WTC11 (cell line): ENCODE measurements at regions not wholly inside any gene's neighbourhood (a gene's known extent, or its start where the extent isn't known, plus 50 kb on each side); places are given as distances from the start of the nearest gene placed in this dataset.

Experiments
- CREB1 ChIP-seq: sonication (generic); formaldehyde crosslinking; IDR thresholded peaks from 2 replicates; pipeline ENCODE4 v1.8.0; 2023; ENCODE audit warnings: mild to moderate bottlenecking, missing genetic modification reagents
- ESRRA ChIP-seq: sonication (generic); formaldehyde crosslinking; IDR thresholded peaks from 2 replicates; pipeline ENCODE4 v1.8.1; 2022; ENCODE audit warnings: mild to moderate bottlenecking, missing genetic modification reagents, borderline replicate concordance
- ETV6 ChIP-seq: sonication (generic); formaldehyde crosslinking; IDR thresholded peaks from 2 replicates; pipeline ENCODE4 v1.8.1; 2022; ENCODE audit warnings: mild to moderate bottlenecking, missing genetic modification reagents
- FOXJ3 ChIP-seq: sonication (generic); formaldehyde crosslinking; IDR thresholded peaks from 2 replicates; pipeline ENCODE4 v1.9.0; 2021; ENCODE audit warnings: missing genetic modification reagents, mild to moderate bottlenecking, borderline replicate concordance
- JUN ChIP-seq: sonication (generic); formaldehyde crosslinking; IDR thresholded peaks from 2 replicates; pipeline ENCODE4 v1.8.0; 2023; ENCODE audit warnings: mild to moderate bottlenecking, missing genetic modification reagents
- MXD4 ChIP-seq: fragments of 250-450 bp; sonication (Bioruptor Pico); IDR thresholded peaks from 2 replicates; pipeline ENCODE4 v1.8.0; 2021; ENCODE audit warnings: mild to moderate bottlenecking, moderate library complexity, borderline replicate concordance
- NR2C2 ChIP-seq: sonication (generic); formaldehyde crosslinking; IDR thresholded peaks from 2 replicates; pipeline ENCODE4 v1.8.0; 2022; ENCODE audit warnings: mild to moderate bottlenecking, missing genetic modification reagents
- RELA ChIP-seq: sonication (generic); formaldehyde crosslinking; IDR thresholded peaks from 2 replicates; pipeline ENCODE4 v1.8.1; 2022; ENCODE audit warnings: missing genetic modification reagents, mild to moderate bottlenecking, borderline replicate concordance
- TEAD4 ChIP-seq: sonication (generic); formaldehyde crosslinking; IDR thresholded peaks from 2 replicates; pipeline ENCODE4 v1.8.0; 2022; ENCODE audit warnings: mild to moderate bottlenecking, missing genetic modification reagents
- TF ChIP-seq, protein P1 (sequence below): fragments of 200-600 bp; IDR thresholded peaks from 2 replicates; pipeline ENCODE4 v1.8.0; 2022; ENCODE audit warnings: antibody characterized with exemption
- TF ChIP-seq, protein P2 (sequence below): sonication (generic); formaldehyde crosslinking; IDR thresholded peaks from 2 replicates; pipeline ENCODE4 v1.8.1; 2023; ENCODE audit warnings: mild to moderate bottlenecking, missing genetic modification reagents, borderline replicate concordance
- TF ChIP-seq, protein P3 (sequence below): sonication (generic); formaldehyde crosslinking; IDR thresholded peaks from 2 replicates; pipeline ENCODE4 v1.8.1; 2023; ENCODE audit warnings: mild to moderate bottlenecking, missing genetic modification reagents
- TF ChIP-seq, protein P4 (sequence below): sonication (generic); formaldehyde crosslinking; IDR thresholded peaks from 2 replicates; pipeline ENCODE4 v1.8.0; 2022; ENCODE audit warnings: mild to moderate bottlenecking, missing genetic modification reagents
- TF ChIP-seq, protein P5 (sequence below): sonication (generic); formaldehyde crosslinking; IDR thresholded peaks from 2 replicates; pipeline ENCODE4 v1.8.1; 2023; ENCODE audit warnings: mild to moderate bottlenecking, missing genetic modification reagents, moderate library complexity

DNA sequence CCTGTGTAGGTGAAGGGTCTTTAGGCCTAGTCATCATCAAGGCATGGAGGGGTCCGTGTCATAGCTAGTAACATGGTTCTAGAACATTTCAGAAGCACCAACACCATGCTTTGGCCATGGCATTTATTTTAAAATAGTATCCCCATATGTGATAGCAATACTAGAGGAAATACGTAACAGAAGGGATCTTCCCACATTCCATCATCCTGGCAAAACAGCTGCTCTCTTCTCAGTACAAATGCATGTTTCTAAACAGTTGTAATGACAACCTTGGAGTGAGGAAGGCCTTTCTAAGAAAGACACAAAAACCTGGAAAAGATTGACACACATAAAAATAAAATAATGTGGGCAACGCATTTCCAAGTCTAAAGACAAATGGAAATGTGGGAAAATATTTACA is 97.6 kb downstream of the GADD45G start:
- TF ChIP-seq, protein P1, sequence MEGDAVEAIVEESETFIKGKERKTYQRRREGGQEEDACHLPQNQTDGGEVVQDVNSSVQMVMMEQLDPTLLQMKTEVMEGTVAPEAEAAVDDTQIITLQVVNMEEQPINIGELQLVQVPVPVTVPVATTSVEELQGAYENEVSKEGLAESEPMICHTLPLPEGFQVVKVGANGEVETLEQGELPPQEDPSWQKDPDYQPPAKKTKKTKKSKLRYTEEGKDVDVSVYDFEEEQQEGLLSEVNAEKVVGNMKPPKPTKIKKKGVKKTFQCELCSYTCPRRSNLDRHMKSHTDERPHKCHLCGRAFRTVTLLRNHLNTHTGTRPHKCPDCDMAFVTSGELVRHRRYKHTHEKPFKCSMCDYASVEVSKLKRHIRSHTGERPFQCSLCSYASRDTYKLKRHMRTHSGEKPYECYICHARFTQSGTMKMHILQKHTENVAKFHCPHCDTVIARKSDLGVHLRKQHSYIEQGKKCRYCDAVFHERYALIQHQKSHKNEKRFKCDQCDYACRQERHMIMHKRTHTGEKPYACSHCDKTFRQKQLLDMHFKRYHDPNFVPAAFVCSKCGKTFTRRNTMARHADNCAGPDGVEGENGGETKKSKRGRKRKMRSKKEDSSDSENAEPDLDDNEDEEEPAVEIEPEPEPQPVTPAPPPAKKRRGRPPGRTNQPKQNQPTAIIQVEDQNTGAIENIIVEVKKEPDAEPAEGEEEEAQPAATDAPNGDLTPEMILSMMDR = no peak
- TF ChIP-seq JUN (CRISPR knock-in tag) = no peak
- TF ChIP-seq, protein P2, sequence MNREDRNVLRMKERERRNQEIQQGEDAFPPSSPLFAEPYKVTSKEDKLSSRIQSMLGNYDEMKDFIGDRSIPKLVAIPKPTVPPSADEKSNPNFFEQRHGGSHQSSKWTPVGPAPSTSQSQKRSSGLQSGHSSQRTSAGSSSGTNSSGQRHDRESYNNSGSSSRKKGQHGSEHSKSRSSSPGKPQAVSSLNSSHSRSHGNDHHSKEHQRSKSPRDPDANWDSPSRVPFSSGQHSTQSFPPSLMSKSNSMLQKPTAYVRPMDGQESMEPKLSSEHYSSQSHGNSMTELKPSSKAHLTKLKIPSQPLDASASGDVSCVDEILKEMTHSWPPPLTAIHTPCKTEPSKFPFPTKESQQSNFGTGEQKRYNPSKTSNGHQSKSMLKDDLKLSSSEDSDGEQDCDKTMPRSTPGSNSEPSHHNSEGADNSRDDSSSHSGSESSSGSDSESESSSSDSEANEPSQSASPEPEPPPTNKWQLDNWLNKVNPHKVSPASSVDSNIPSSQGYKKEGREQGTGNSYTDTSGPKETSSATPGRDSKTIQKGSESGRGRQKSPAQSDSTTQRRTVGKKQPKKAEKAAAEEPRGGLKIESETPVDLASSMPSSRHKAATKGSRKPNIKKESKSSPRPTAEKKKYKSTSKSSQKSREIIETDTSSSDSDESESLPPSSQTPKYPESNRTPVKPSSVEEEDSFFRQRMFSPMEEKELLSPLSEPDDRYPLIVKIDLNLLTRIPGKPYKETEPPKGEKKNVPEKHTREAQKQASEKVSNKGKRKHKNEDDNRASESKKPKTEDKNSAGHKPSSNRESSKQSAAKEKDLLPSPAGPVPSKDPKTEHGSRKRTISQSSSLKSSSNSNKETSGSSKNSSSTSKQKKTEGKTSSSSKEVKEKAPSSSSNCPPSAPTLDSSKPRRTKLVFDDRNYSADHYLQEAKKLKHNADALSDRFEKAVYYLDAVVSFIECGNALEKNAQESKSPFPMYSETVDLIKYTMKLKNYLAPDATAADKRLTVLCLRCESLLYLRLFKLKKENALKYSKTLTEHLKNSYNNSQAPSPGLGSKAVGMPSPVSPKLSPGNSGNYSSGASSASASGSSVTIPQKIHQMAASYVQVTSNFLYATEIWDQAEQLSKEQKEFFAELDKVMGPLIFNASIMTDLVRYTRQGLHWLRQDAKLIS = no peak
- TF ChIP-seq, protein P3, sequence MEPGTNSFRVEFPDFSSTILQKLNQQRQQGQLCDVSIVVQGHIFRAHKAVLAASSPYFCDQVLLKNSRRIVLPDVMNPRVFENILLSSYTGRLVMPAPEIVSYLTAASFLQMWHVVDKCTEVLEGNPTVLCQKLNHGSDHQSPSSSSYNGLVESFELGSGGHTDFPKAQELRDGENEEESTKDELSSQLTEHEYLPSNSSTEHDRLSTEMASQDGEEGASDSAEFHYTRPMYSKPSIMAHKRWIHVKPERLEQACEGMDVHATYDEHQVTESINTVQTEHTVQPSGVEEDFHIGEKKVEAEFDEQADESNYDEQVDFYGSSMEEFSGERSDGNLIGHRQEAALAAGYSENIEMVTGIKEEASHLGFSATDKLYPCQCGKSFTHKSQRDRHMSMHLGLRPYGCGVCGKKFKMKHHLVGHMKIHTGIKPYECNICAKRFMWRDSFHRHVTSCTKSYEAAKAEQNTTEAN (CRISPR knock-in tag) = no peak
- TF ChIP-seq TEAD4 = no peak
- TF ChIP-seq FOXJ3 (CRISPR knock-in tag) = no peak
- TF ChIP-seq CREB1 (CRISPR knock-in tag) = no peak
- TF ChIP-seq ESRRA (CRISPR knock-in tag) = no peak
- TF ChIP-seq MXD4 (CRISPR knock-in tag) = no peak
- no peak for TF ChIP-seq NR2C2 (CRISPR knock-in tag)
- TF ChIP-seq ETV6 (CRISPR knock-in tag) = no peak
- TF ChIP-seq, protein P4, sequence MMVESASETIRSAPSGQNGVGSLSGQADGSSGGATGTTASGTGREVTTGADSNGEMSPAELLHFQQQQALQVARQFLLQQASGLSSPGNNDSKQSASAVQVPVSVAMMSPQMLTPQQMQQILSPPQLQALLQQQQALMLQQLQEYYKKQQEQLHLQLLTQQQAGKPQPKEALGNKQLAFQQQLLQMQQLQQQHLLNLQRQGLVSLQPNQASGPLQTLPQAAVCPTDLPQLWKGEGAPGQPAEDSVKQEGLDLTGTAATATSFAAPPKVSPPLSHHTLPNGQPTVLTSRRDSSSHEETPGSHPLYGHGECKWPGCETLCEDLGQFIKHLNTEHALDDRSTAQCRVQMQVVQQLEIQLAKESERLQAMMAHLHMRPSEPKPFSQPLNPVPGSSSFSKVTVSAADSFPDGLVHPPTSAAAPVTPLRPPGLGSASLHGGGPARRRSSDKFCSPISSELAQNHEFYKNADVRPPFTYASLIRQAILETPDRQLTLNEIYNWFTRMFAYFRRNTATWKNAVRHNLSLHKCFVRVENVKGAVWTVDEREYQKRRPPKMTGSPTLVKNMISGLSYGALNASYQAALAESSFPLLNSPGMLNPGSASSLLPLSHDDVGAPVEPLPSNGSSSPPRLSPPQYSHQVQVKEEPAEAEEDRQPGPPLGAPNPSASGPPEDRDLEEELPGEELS (CRISPR knock-in tag) = no peak
- TF ChIP-seq, protein P5, sequence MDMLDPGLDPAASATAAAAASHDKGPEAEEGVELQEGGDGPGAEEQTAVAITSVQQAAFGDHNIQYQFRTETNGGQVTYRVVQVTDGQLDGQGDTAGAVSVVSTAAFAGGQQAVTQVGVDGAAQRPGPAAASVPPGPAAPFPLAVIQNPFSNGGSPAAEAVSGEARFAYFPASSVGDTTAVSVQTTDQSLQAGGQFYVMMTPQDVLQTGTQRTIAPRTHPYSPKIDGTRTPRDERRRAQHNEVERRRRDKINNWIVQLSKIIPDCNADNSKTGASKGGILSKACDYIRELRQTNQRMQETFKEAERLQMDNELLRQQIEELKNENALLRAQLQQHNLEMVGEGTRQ = no peak
- TF ChIP-seq RELA (CRISPR knock-in tag) = no peak
